ENCODE measurements at regions not wholly inside any gene's neighbourhood (a gene's known extent, or its start where the extent isn't known, plus 50 kb on each side); places are given as distances from the start of the nearest gene placed in this dataset.
"Not testable (repeated sequence)": the region's sequence is repeated elsewhere in the genome, so short reads cannot be mapped to it uniquely, and the experiment has no call there.

GRCh38 chr12:19726122-19726521 lies 286.8 kb downstream of the AEBP2 start:
- FAIRE-seq: no peak

GRCh38 chr12:19726592-19726991 lies 287.3 kb downstream of the AEBP2 start:
- no peak for FAIRE-seq

- FAIRE-seq: no peak
These were observed 297.7 kb downstream of the AEBP2 start for GRCh38 chr12:19737019-19737418.

- peak; percentile 89 for FAIRE-seq
These were observed 300.0 kb downstream of the AEBP2 start for GRCh38 chr12:19739195-19739776.

GRCh38 chr12:19740472-19741131 lies 301.3 kb downstream of the AEBP2 start:
- no peak for FAIRE-seq

DNA sequence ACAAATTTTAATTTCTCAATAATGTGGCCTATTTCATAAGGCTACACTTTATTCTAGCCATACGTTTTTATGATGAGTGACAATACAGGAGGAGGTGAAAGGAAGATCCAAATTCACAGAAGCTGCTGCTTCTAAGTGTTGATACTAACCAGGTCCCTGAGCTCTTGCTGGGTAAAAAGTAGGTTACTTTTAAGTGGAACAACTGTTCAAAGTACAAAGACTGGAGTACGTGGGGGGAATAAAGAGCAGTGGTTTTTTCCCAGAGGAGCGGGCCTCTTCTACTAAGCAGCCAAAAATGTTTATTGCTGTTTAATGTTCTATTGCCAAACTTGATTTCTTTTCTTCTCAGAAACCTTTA lies 301.8 kb downstream of the AEBP2 start:
- no peak for FAIRE-seq

GRCh38 chr12:19744705-19745218 lies 305.5 kb downstream of the AEBP2 start:
- FAIRE-seq: no peak

- FAIRE-seq: no peak
These were observed 307.2 kb downstream of the AEBP2 start for GRCh38 chr12:19746471-19746870.

DNA sequence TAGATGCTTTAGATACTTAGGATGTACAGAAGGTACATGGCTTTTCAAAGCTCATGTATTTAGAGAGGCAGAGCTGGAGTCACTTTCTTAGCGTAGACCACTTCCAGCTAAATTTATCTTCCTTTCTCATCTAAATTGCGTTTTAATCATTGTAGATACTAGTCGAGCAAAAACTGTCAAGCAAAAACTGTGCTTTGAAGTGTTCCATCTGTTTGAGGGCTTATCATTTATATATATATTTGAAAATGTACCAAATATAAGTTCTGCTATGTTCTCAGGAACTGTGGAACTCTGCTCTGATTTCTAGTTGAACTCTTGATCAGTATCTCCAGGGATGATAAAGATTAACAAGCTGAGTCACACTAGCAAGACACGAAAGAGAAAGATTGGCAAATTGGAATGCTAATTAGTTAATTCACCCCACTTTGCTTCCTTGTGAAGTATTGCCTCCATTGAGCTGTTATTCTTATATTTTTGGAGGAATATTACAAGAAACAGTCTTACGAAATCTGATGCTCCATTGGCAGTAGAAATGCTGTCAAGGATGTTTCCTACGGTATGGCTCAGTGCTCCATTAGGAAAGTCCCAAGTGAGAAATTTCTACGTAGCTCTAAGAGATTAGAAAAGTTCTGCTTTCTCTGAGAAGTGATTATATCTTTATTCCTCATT lies 310.7 kb downstream of the AEBP2 start:
- FAIRE-seq: no peak

DNA sequence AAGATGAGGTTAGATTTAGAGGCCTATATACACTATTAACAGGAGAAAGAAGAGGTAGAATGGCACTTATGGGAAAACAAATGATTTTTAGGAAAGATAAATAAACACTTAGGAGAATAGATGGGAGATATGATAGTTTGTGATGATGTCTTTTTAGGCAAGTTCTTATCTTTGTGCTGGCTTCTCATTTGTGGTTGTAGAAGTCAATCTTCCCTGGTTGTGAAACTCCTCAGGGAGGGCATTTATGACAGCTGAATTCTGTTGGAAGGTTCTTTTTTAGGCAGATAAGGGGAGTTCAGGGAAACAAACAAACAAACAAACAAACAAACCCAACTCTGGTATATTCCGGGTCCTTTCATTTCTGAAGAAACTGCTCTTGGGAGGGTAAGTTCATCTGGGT lies 311.8 kb downstream of the AEBP2 start:
- FAIRE-seq: no peak

GRCh38 chr12:19752712-19753111 lies 313.4 kb downstream of the AEBP2 start:
- FAIRE-seq: no peak

GRCh38 chr12:19755136-19755535 lies 315.8 kb downstream of the AEBP2 start:
- no peak for FAIRE-seq

DNA sequence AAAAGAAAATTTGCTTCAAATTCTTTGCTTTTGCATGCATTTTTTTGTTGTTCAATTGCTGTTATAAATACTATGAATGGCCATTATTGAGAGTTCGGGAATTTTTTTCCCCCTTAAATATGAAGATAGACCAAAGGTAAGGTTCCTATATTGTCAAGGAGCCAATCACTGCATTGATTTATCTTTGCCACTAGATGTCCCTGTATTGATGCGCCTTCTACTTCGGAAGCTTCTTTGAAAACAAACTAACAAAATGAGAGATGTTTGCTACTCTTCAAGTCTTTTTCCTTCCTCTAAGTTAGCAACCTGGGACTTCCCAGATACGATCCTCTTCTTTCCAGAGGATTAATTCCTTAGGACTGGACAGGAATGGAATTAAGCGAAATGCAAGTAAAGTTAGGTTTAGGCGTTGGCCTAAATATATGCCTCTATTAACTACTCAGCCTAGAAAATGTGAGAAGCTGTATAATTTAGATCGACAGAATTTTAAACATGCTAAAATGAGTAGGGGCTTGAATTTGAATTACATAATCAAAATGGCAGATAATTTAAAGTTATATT lies 318.1 kb downstream of the AEBP2 start:
- FAIRE-seq: no peak

DNA sequence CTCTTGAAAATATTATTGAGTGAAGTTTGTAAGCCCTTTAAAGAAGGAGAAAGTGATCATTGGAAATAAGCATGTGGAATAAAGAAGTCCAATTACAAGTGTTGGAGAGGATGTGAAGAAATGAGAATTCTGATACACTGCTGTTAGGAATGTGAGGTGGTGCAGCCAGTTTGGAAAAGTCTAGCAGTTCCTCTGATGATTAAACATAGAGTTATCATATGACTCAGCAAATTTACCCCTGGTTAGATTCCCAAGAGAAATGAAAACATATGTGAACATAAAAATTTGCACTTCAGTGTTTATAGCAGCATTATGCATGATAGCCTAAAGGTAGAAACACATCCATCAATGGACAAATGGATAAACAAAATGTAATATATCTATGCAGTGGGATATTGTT lies 319.9 kb downstream of the AEBP2 start:
- FAIRE-seq: no peak

DNA sequence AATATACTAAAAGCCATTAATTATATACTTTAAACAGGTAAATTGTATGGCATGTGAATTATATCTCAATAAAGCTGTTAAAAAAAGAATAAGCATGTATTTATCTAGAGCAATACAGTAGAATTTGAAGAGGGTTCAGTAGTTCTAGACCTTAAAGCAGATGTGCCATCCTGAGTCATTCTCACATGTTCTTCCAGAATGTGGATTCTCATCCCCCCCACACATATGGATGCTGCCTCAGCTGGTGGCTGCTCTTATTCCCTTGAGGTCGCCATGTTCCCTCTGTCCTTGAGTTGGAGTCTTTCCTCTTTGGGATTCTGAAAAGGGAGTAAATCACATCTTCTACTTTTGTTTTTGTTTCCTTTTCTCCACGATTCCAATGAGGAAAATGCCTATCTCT lies 321.3 kb downstream of the AEBP2 start:
- no peak for FAIRE-seq

DNA sequence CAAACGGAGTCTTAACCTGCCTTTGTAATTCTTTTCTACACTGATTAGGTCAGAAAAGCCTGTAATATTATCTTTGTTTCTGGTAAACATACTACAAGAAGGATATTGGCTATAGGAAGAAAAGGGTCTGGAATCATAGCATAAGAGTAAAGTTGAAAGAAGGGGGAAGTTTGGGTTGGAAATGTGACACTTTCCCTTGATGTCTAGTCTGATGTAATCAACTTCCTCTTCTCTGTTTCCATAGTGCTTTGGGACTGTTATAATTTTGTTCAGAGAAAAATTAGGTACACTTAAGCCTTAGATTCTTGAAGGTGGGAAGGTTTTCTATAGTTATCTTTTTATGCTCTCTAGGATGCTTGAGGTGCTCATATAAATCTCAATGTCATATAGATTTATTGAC lies 322.2 kb downstream of the AEBP2 start:
- FAIRE-seq: no peak

- no peak for FAIRE-seq
These were observed 324.2 kb downstream of the AEBP2 start for GRCh38 chr12:19763488-19763887.

- FAIRE-seq: no peak
These were observed 325.1 kb downstream of the AEBP2 start for GRCh38 chr12:19764408-19764807.

DNA sequence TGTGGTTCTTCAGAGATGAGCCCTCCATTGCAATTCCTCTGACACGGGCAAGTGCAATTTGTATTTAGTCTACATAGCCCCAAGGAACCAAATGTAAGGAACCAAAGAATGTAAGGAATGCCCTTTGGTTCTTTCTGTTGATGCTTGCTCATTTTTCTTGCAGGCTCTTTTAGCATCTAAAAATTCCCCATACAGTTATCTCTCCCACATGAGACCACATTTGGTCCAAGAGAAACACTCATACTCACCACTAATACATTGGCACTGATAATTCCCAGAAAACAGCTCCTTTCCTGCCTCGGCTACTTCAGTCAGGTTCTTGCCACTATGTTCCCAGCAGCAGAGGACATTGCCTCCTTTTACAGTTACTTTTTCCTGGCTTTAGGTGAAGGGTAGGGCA lies 332.6 kb downstream of the AEBP2 start:
- FAIRE-seq: no peak

DNA sequence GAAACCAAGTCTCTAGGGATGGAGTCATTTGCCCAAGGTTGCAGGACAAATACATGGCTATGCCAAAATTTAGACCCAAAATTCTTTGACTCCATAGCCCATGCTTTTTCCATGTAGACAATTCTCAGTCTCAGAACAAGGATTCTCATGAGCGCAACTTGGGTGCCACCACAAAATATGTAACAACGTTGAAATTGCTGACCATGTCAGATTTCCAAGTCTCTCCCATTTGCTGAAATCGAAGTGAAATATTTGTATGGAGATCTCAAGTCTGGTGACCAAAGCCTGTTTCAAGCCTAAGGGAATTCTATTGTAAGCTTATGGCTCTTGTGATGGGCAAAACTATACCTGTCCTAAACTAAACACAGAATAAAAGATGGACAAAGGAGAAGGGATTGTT lies 333.5 kb downstream of the AEBP2 start:
- FAIRE-seq: no peak

GRCh38 chr12:19775241-19775640 lies 335.9 kb downstream of the AEBP2 start:
- no peak for FAIRE-seq

GRCh38 chr12:19775976-19776375 lies 336.7 kb downstream of the AEBP2 start:
- FAIRE-seq: not testable (repeated sequence)

GRCh38 chr12:19778172-19778571 lies 338.9 kb downstream of the AEBP2 start:
- no peak for FAIRE-seq

GRCh38 chr12:19778797-19779196 lies 339.5 kb downstream of the AEBP2 start:
- FAIRE-seq: no peak

All from TTC549 (cell line).